ENCODE measurements at regions not wholly inside any gene's neighbourhood (a gene's known extent, or its start where the extent isn't known, plus 50 kb on each side); places are given as distances from the start of the nearest gene placed in this dataset.
"Not testable (repeated sequence)": the region's sequence is repeated elsewhere in the genome, so short reads cannot be mapped to it uniquely, and the experiment has no call there.

DNA sequence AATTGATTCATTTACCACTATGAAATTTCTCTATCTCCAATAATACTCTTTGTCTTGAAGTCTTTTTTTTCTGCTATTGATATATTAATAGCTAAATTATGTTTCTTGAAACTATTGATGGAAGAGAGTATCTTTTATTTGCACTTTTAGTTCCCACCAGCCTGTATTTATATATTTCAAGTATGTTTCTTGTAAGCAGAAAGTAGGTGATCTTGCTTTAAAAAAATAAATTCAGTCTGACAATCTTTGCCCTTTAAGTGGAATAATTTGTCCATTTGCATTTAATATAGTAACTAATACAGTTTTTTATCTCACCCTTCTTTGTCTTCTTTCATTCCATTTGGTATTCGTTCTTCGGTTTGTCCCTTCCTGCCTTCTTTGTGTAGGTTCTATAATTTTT, 790.5 kb downstream of the MCTP2 start:
- no peak for DNase-seq

DNA sequence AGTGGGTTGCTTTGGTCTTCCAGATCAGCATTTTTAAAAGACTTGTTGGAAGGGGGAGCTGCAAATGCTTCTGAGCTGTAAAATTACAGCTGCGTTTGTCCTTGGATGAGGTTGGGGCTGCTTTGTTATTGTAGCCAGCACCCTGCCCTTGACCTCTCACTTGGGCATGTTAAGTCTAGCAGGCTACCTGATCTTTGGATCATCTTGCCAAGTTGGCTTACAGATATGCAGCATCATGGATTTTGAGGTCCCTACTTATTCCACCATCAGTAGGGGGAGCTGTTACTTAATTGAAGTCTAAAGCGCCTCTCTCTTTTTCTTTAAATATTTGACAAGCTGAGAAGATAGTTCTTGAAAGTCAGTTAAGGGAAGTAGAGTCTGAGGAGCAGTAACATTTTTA, 793.0 kb downstream of the MCTP2 start:
- no peak for DNase-seq

DNA sequence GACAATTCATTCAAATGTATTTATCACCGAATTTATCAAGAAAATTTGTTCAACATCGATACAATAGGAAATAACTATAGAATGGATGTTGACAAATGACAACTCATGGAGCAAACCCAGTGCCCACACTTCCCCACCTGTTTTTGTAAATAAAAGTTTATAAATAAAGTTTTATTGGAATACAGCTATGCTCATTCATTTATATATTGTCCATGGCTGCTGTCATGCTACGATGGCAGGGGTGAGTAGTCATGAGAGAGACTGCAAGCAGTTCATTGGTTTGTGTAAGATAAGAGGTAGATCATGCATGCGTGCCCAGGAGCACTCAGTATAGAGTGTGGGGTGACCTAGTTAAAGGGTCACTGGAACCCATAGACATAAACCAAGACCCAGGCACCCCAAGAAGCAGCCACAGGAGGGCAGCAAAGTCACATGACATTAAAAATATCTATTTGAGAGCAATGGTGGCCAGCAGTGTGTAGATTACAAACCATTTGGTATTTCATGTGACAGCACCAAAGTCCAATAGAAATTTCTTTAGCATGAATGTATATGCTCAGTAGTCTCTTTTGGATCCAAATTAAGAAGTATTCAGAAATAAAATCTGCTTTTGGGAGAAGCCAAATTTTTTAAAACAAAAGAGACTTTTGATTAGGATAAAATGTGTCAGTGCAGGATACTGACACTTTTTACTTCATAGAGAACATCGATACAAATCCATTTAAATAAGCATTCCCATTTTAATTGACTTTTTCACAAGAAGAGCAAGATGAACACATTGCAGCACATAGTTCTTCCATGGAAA, 794.8 kb downstream of the MCTP2 start:
- peak; percentile 2 for DNase-seq

- no peak for DNase-seq
Measured at GRCh38 chr15:95027981-95028380, 796.6 kb downstream of the MCTP2 start.

DNA sequence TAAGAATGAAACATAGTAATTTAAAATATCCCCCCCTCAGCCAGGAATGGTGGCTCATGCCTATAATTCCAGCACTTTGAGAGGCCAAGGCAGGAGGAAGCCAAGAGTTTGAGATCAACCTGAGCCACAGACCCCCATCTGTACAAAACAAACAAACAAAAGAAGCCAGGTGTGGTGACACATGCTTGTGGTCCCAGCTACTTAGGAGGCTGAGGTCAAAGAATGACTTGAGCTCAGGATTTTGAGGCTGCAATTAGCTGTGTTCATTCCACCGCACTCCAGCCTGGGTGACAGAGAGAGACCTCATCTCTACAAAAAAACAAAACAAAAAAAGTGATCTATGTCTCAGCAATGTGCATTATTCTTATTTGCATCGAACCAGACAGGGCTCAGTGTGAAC, 800.8 kb downstream of the MCTP2 start:
- no peak for DNase-seq

- no peak for DNase-seq
Measured at GRCh38 chr15:95035106-95035505, 803.7 kb downstream of the MCTP2 start.

DNA sequence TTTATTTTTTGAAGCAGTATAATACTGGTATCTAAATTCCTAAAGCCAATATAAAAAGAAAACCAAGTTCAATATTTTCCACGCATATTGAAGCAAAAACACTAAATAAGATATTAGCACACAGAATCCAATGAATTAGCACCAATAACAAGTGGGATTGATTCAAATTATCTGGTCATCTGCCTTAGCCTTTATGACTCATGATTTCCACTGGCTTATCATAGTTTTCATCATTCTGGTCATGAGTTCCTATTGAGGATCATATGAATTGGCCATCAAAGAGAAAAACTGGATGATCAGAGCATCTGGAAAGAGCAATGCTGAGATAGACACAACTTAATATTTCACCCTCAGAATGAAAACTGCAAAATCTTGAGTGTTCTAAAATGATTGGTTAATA, 809.9 kb downstream of the MCTP2 start:
- DNase-seq = no peak

- not testable (repeated sequence) for DNase-seq
Measured at GRCh38 chr15:95043236-95043932, 812.0 kb downstream of the MCTP2 start.

- no peak for DNase-seq
Measured at GRCh38 chr15:95043933-95044313, 812.6 kb downstream of the MCTP2 start.

GRCh38 chr15:95044745-95045417, 813.5 kb downstream of the MCTP2 start:
- no peak for DNase-seq

- DNase-seq = no peak
Measured at GRCh38 chr15:95051861-95052260, 820.5 kb downstream of the MCTP2 start.

- DNase-seq = no peak
Measured at GRCh38 chr15:95059346-95059905, 828.1 kb downstream of the MCTP2 start.

DNA sequence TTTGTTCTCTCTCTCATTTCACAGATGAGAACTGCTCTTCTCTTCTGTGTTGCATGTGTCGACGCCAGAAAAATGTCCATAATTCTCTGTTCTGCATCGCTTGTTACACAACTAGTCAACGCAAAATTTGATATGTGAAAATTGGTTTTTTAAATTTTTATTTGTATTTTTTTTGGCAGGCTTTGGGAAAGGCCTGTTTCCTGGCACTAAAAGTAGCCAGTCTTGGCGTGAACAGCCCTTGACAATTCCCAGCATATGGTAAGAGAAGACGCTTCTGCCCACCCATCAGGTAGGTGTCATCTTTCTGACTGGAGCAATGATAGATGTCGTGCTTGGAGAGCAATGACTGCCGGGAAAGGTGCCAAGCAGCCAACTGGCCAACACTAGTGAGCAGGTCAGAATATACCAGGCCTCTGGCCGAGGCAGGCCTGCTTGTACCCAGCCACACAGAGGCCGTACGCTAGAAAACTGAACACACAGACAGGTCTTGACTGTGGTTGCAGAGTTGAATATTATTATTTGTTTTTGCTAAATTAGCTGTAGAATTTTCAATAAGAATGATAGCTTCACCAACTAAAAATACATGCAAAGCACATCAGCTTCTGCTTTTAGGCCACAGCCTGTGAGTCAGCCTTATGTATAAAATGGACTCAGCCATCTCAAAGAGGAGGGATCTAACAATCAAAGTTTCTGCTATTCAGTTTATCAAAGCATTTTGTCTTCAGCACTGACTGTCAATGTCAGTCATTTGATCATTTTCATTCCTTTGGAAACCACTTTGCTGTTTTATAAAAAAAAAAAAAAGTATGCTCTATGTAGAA, 837.5 kb downstream of the MCTP2 start:
- no peak for DNase-seq

DNA sequence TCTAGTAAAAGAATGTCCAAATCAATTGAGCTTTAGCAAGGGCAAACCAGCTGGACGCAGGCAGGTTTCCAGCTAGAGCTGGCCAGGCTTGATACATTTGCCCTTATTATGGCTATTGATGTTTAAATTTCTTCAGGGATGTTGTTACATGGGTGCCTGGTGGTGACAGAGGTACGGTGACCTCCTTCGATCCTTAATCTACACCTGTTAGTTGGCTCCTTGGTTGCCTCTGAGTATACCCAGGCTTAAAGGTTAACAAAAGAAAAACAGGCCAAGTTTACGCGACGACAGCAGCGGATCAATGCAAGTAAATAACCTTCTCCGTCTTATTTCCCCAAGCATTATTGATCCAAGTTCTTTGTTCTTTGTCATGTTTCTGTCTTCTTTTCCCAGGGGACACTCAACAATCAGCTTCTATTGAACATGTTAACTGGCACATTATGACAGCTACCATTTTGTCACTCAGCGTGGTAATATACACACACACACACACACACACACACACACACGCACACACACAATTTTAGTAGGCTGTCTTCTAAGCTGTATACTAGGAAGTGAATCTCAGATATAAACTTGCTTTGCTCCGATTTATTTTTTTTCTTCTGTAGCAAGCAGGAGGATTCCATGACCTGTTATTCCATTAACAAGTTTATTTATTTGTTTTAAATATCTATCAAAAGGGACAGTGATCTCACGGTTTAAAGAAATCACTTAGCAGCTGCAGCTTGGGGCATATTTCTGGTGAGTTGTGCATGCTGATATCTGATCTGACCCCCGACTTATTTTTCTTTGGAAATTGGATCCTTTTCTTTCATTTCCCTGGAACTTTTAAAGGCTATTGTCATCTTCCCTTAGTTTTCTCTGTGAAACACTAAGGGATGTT, 844.7 kb downstream of the MCTP2 start:
- DNase-seq = no peak

GRCh38 chr15:95076678-95076990, 845.3 kb downstream of the MCTP2 start:
- no peak for DNase-seq

GRCh38 chr15:95078003-95078402, 846.6 kb downstream of the MCTP2 start:
- no peak for DNase-seq

GRCh38 chr15:95080228-95080627, 848.9 kb downstream of the MCTP2 start:
- DNase-seq = not testable (repeated sequence)

GRCh38 chr15:95085056-95085455, 853.7 kb downstream of the MCTP2 start:
- no peak for DNase-seq

- DNase-seq = no peak
Measured at GRCh38 chr15:95086531-95087252, 855.3 kb downstream of the MCTP2 start.

- no peak for DNase-seq
Measured at GRCh38 chr15:95087253-95087609, 855.9 kb downstream of the MCTP2 start.

GRCh38 chr15:95091444-95091843, 860.1 kb downstream of the MCTP2 start:
- DNase-seq = no peak
